Anterior cingulate cortex (tissue), 58 donors: ENCODE measurements at regions not wholly inside any gene's neighbourhood (a gene's known extent, or its start where the extent isn't known, plus 50 kb on each side); places are given as distances from the start of the nearest gene placed in this dataset.
"Not testable (repeated sequence)": the region's sequence is repeated elsewhere in the genome, so short reads cannot be mapped to it uniquely, and the experiment has no call there.

Experiments
- DNase-seq, 58 donors: peaks; one replicate each; lab custom pipeline; 2025; lab: John Stamatoyannopoulos, UW

DNA sequence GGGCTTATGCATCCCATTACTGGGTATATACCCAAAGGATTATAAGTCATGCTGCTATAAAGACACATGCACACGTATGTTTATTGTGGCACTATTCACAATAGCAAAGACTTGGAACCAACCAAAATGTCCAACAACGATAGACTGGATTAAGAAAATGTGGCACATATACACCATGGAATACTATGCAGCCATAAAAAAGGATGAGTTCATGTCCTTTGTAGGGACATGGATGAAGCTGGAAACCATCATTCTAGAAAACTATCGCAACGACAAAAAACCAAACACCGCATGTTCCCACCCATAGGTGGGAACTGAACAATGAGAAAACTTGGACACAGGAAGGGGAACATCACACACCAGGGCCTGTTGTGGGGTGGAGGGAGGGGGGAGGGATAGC lies 323.3 kb upstream of the FGF16 start:
- not testable (repeated sequence) for DNase-seq

DNA sequence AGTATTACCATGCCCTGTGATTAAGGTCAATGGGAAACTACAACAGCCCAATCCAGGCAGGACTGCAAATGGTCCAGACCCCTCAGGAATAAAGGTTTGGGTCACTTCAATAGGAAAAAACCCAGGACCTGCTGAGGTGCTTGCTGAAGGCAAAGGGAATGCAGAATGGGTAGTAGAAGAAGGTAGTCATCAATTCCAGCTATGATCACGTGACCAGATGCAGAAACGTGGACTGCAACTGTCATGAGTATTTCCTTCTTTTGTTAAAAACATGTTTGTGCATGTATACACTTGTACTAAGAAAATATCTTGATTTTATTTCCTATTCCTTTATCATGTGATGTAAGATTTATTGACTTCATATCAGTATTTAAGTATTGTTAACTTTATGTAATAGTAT lies 319.6 kb upstream of the FGF16 start:
- DNase-seq: not testable (repeated sequence)

DNA sequence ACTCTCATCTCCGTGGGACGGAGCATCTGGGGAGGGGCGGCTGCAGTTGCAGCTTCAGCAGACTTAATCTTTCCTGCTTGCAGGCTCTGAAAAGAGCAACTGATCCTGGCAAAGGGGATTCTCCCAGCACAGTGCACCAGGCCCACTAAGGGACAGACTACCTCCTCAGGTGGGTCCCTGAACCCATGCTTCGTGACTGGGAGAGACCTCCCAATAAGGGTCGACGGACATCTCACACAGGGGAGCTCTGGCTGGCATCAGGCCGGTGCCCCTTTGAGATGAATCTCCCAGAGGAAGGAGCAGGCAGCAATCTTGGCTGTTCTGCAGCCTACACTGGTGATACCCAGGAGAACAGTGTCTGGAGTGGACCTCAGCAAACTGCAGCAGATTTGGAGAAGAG lies 303.3 kb upstream of the FGF16 start:
- DNase-seq: no peak

DNA sequence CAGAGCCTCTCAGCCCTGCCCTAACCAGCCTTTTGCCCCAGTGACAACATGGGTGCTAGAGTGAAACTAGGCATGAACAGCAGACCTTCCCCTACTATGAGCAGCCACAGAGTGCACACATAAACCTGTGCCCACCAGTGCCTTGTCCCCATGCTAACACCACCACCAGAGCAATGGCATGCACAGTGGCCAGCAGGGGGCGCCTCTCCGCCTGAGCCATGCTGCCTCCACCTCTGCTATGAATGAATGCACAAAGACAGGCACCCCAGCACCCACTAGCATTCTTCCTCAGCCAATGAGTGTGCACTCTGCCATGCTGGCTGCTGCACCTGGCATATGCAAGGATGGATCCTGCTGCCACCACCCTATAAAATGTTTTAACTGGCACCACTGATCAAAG lies 286.9 kb upstream of the FGF16 start:
- DNase-seq: no peak

DNA sequence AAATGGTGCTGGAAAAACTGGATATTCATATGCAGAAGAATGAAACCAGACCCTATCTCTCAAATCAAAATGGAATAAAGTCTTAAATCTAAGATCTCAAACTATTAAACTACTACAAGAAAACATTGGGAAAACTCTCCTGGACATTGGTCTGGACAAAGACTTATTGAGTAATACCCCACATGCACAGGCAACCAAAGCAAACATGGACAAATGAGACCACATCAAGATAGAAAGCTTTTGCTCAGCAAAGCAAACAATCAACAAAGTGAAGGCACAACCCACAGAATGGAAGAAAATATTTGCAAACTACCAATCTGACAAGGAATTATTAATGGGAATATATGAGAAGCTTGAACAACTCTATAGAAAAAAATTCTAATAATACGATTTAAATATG lies 284.4 kb upstream of the FGF16 start:
- no peak for DNase-seq

DNA sequence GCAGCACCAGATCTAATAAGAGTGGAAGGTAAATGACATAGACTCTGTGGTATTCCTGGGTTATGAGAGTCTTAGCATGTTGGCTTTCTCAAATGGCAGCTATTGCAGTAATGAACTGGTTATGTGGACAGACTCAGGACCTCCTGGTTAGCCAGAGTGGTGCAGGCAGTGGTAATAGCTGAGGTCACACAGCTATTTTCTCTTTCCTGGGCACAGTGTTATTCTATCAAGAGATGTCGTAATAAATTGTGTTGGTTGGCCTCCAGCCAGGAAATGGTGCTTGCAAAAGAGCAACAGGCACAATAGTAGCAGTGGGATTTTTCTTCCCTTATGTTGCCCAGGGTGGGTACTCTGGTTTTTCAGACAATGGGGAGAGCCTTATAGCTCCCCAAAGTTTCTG lies 279.2 kb upstream of the FGF16 start:
- no peak for DNase-seq

DNA sequence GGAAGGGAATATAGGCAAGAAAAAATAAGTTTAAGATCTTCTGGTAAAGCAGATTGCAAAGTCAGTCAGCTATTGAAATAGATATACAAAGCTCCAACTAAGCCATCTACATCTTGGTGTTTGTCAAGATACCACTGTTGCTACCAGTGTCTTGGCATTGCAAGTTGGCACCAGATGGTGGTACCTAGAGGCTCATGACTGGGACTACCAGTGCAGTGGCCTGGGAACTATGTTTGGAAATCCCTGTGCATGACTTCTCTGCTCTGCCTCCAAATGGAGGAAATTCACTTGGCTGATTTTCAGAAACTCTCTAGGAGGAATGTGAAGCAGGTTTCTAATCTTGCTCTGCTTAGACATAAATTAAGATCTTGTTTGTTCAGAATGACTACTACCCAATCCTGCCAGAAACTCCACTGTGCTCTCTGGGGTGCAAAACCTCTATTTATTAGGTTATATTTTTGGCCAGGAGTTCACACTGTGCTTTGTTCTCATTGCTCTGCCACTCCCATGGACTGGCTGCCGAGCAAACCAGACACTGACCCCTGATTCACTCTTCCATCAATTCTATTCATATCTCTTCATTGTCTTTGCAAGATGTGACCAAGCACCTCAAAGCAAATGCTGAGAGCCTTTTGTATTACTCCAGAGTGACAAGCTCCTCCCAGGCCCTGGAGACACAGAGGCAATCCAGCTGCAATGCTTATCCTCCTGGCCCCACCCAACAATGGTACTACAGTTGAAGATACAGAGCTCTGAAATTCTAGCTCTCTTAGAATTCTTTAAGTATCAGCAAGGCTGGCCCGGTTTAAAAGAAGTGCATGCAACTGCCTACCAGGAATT lies 272.3 kb upstream of the FGF16 start:
- no peak for DNase-seq

DNA sequence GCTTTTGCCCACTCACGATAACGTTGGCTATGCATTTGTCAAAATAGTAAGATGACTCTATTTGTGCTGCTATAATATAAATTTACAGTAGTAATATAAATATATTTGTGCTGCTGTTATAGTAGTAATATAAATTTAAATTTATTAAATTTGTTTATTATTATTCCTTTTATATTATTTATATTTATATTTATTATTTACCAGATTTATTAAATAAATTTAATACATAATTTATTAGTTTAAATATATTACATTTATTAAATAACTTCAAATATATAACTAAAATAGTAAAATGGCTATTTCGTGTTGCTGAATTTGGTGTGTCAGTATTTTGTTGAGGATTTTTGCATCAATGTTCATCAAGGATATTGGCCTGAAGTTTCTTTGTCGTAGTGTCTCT lies 246.5 kb upstream of the FGF16 start:
- DNase-seq: no peak

DNA sequence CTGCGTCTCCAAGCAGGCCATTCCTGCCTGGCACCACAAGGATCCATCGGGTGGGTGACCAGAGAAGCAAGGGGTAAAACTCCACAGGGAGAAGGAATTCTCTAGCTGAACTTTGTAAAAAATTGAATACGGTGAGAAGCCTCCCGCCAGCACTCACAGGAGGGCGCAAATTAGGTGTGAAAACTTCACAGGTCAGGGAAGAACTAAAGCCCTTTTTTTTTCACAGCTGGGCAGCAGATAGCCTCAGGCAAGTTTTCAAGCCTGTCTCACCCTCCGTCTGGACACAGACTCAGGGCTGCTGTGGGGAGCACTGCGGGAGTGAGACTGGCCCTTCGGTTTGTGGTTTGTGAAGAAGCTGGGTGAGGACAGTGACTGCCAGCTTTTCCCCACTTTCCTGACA lies 224.1 kb upstream of the FGF16 start:
- no peak for DNase-seq

DNA sequence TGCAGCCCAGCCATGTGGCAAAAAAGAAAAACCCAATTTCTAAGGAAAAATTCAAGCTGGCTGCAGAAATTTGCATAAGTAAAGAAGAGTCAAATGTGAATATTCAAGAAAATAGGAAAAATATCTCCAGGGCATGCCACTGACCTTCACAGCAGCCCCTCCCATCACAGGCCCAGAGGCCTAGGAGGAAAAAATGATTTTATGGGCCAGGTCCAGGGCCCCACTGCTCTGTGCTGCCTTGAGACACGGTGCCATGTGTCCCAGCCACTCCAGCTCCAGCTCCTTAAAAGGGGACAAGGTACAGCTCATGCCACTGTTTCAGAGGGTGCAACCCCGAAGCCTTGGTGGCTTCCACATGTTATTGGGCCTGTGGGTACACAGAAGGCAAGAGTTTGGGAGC lies 182.7 kb upstream of the FGF16 start:
- DNase-seq: no peak

DNA sequence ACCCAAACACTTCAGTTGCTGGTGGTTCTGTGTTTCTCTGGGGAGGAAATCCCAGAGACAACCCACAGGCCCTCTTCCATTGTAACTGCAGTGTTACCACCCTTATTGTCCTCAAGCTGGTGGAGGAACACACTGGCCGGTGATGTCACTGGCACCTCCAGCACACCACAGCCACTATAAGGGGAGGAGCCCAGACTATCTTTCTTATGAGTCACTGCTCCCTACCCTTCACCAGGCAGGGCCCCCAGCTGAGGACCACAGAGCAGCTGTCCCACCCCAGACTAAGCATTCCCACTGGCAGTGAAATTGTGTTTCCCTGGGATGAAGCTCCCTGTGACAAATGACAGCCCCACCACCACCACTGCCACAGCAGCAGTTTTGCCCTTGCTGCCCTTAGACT lies 171.8 kb upstream of the FGF16 start:
- DNase-seq: no peak

DNA sequence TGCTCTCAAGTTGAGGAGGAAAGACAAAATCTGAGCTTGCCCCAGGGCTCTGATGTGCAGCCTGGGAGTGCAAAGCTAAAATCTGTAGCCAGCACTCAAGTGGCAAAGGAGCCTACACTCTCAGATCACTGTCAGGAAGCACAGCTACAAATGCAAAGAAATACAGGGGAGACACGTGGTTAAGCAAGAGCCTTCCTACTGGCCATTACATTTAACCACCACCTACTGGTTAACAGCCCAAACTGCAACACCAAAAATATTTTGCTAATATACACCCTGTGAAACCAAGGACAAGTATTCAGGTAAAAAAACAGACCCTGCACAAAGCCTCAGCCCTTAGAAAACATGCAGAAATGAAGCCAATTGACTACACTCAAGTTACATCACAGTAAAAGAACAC lies 170.4 kb upstream of the FGF16 start:
- DNase-seq: no peak

DNA sequence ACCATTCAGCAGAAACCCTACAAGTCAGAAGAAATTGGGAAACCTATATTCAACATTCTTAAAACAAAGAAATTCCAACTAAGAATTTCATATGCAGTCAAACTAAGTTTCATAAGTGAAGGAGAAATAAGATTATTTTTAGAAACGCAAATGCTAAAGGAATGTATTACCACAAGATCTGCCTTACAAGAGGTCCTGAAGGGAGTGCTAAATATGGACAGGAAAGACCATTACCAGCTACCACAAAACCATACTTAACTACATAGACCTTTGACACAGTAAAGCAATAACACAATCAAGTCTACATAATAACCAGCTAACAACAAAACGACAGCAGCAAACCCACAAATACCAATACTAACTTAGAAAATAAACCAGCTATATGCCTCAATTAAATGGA lies 169.3 kb upstream of the FGF16 start:
- no peak for DNase-seq

DNA sequence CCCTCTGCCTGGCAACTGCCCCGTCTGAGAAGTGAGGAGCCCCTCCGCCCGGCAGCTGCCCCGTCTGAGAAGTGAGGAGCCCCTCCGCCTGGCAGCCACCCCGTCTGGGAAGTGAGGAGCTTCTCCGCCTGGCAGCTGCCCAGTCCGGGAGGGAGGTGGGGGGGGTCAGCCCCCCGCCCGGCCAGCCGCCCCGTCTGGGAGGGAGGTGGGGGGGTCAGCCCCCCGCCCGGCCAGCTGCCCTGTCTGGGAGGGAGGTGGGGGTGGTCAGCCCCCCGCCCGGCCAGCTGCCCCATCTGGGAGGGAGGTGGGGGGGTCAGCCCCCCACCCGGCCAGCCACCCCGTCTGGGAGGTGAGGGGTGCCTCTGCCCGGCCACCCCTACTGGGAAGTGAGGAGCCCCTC lies 167.8 kb upstream of the FGF16 start:
- not testable (repeated sequence) for DNase-seq

DNA sequence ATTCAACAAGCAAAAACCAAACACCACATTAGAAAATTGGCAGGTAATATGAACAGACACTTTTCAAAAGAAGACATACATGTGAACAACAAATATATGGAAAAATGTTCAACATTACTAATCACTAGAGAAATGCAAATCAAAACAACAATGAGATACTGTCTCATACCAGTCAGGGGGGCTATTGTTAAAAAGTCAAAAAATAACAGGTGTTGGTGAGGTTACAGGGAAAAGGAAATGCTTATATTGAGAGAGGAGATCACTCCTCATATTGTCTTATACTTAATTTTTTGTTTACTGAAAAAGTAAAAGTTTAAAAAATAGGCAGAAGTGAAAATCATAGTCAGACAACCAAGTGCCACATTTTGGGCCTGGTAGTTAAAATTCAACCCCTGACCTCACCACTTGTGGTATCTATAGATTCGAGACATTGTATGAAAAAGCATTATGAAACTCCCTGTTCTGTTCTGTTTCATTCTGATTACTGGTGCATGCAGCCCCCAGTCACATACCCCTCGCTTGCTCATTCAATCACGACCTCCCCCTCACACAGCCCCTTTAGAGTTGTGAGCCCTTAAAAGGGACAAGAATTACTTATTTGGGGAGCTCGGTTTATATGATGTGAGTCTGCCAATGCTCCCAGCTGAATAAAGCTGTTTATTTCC lies 153.7 kb upstream of the FGF16 start:
- no peak for DNase-seq

DNA sequence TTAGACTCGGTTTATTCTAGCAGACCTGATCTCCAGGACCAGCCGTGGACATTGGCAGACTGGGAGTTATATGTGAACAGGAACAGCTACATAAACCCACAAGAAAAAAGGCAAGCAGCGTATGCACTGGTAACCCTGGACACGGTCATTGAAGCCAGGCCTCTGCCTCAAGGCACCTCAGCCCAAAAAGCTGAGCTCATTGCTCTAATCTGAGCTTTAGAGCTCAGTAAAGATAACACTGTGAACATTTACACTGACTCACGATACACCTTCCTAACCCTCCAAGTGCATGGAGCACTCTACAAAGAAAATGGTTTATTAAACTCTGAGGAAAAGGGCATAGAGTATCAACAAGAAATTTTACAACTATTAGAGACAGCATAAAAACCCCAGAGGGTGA lies 148.9 kb upstream of the FGF16 start:
- DNase-seq: no peak

DNA sequence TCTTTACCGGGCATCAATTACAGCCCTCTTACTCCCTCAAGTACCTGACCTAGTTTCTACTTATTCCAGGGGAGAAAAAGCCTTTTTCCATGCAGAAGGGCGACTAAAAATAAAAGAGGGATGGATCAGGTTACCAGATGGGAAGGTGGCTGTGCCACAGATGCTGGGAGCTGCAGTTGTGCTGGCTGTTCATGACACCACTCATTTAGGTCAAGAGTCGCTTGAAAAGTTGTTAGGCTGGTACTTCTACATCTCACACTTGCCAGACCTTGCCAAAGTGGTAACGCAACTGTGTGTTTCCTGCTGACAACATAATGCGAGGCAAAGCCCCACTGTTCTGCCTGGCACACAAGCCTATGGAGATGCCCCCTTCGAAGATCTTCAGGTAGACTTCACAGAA lies 148.4 kb upstream of the FGF16 start:
- DNase-seq: no peak

DNA sequence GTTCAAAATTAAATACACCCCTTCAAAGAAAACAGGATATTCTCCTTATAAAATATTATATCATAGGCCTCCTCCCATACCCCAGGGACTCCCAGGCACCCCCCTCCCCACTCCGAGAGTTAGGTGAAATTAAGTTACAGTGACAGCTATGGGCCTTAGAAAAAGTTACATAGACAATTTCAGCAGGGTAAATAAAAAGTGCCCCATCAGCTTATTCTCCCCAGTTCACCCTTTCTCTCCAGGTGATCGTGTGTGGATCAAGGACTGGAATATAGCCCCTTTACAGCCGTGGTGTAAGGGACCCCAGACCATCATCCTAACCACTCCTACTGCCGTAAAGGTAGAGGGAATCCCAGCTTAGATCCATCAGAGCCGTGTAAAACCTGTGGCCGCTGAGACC lies 147.6 kb upstream of the FGF16 start:
- DNase-seq: no peak

DNA sequence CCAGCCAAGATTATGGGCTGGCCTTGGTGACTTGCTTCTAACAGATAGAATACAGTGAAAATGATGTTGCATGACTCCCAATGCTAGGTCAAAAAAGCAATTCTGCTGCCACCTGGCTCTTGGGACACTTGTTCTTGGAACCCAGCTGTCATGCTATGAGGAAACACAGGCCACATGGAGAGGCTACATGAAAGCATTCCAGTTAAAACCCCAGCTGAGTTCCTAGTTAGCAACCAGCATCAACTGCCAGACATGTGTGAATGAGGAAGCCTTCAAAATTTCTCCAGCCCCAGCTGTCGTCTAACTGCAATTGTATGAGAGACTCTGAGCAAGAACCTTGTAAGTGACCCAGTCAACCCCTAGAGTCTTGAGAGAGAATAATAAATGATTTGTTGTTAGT lies 105.2 kb upstream of the FGF16 start:
- no peak for DNase-seq

DNA sequence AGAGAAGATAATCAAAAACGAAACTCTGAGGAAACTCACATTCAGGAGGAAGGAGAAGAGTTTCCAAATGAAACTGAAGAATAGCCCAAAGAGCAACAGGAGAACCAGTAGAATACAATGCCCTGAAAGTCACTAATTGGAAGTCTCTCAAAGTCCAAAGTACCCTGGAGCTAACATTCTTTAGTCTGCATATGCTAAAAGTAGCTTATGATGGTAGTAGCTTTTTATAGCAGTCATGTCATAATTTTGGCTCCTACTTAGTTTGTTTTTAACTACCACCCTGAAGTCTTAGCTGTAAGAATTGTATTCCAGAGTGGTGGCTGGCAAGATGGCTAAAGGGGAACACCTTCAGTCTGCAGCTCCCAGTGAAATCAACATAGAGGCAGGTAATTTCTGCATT lies 100.3 kb upstream of the FGF16 start:
- no peak for DNase-seq

DNA sequence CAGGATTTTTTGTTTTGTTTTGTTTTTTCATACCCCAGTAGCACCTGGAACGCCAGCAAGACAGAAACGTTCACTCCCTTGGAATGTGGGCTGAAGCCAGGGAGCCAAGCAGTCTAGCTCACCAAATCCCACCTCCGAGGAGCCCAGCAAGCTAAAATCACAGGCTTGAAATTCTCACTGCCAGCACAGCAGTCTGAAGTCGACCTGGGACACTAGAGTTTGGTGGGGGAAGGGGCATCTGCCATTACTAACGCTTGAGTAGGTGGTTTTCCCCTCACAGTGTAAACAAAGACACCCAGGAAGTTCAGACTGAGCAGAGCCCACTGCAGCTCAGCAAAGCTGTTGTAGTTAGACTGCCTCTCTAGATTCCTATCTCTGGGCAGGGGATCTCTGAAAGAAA lies 99.6 kb upstream of the FGF16 start:
- DNase-seq: no peak

DNA sequence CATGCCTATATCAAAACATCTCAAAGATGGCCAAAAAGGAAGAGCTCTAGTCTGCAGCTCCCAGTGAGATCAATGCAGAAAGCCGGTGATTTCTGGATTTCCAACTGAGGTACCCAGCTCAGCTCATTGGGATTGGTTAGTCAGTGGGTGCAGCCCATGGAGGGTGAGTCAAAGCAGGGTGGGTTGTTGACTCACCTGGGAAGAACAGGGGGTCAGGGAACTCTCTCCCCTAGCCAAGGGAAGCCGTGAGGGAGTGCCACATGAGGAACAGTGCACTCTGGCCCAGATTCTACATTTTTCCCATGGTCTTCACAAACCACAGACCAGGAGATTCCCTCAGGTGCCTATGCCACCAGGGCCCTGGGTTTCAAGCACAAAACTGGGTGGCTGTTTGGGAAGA lies 57.3 kb upstream of the FGF16 start:
- no peak for DNase-seq
